Natural killer cell (primary cell): ENCODE measurements at regions not wholly inside any gene's neighbourhood (a gene's known extent, or its start where the extent isn't known, plus 50 kb on each side); places are given as distances from the start of the nearest gene placed in this dataset.
A peak's percentile ranks its signal among the peaks of the same experiment; 100 is the strongest.

Experiments used
- ATAC-seq, 3 donors: fragments of 150-1000 bp in 2 of 3; fragments of 200-7000 bp in 1 of 3; cut with Tn5 transposase; 1 replicate in 1 of 3; 2 replicates in 2 of 3; pipeline ENCODE4 v1.10.0; 2021; ENCODE audit warnings: mild to moderate bottlenecking in 2 of 3, moderate library complexity in 2 of 3
- DNase-seq, 2 donors: peaks; one replicate each; pipeline versions ENCODE4 v3.0.0 to v3.0.0-alpha.2; 2013 to 2021; ENCODE audit warnings: mixed read lengths in 1 of 2
- H3K27ac ChIP-seq: one replicate; pipeline ENCODE4 v1.5.1; 2013; ENCODE audit warnings: mild to moderate bottlenecking, low read length
- H3K27me3 ChIP-seq: one replicate; pipeline ENCODE4 v1.6.1; 2013; ENCODE audit warnings: low read length; ENCODE audit not compliant: control insufficient read depth, insufficient read depth
- H3K36me3 ChIP-seq: one replicate; pipeline ENCODE4 v1.6.1; 2013; ENCODE audit warnings: low read length; ENCODE audit not compliant: control insufficient read depth, insufficient read depth
- H3K4me1 ChIP-seq: one replicate; pipeline ENCODE4 v1.6.1; 2013; ENCODE audit warnings: low read length; ENCODE audit not compliant: control insufficient read depth, insufficient read depth
- H3K4me3 ChIP-seq: one replicate; pipeline ENCODE4 v1.5.1; 2013; ENCODE audit warnings: low read length
- H3K9me3 ChIP-seq: one replicate; pipeline ENCODE4 v1.6.1; 2013; ENCODE audit warnings: low read length; ENCODE audit not compliant: control insufficient read depth, insufficient read depth
- H3K27ac Mint-ChIP-seq, 2 donors: one replicate each; pipeline ENCODE4 v1.8.0; 2022; ENCODE audit warnings: mild to moderate bottlenecking in 2 of 2, mixed read lengths in 2 of 2, moderate library complexity in 1 of 2
- H3K27me3 Mint-ChIP-seq, 2 donors: one replicate each; pipeline ENCODE4 v1.8.0; 2022; ENCODE audit warnings: low read depth in 2 of 2, mixed read lengths in 2 of 2
- H3K36me3 Mint-ChIP-seq: one replicate; pipeline ENCODE4 v1.8.0; 2022; ENCODE audit warnings: mixed read lengths
- H3K4me1 Mint-ChIP-seq, 2 donors: one replicate each; pipeline ENCODE4 v1.8.0; 2022; ENCODE audit warnings: mixed read lengths in 2 of 2
- H3K4me3 Mint-ChIP-seq: one replicate; pipeline ENCODE4 v1.8.0; 2022; ENCODE audit warnings: mild to moderate bottlenecking, moderate library complexity, mixed read lengths
- H3K9me3 Mint-ChIP-seq, 2 donors: one replicate each; pipeline ENCODE4 v1.8.0; 2022; ENCODE audit warnings: mixed read lengths in 2 of 2
- WGBS: methylation state at CpG from one replicate; pipeline ENCODE4 v1.1.7; 2013; ENCODE audit warnings: missing lambda C conversion rate; ENCODE audit not compliant: insufficient coverage; 5-methylcytosine and 5-hydroxymethylcytosine counted together
- intact Hi-C: fragments of 100-400 bp; cut with micrococcal nuclease; formaldehyde crosslinking; loops from one replicate; pipeline ENCODE4 v1.14.2; 2022
- TF ChIP-seq, protein P1 (sequence below): fragments of 200-600 bp; IDR thresholded peaks from one replicate; pipeline ENCODE4 v1.8.0; 2022; ENCODE audit warnings: antibody characterized with exemption

DNA sequence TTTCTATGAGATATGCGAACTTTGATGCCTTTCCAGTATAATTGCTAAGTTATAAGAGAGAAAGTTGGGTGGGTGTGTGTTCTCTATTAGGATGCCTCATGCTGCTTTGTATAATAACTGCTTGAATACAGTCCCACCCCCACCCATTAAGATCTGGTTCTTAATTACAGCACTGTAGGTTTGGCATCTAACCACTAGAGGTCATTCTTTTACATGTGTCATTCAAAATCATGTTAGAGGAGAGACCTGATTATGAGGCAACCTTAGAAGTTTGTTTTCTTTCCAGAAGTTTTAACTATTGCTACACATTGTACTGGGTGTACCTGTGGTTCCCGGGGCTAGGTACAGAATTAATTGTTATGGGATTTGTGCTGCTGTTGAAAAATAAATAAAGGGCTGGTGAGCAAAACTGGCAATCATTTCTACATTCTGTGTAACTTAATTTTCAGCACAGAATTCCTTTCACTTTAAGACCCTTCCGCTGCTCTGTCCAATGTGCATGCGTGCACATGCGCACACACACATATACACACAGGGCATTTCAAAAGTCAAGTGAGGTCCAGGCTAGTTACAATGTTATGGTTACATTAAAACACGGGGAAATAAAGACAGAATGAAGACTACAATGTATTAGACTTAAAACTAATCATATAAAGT is 1156.3 kb downstream of the SORCS3 start:
- Mint-ChIP-seq H3K4me1 (no peaks in the 10 kb centered on the region), H3K4me3 (no peak overlapping the region), H3K36me3 (no peaks in the 10 kb centered on the region), H3K9me3 (peaks cover 3 to 5% of the 10 kb centered on the region in 2 donors), H3K27ac (no peak overlapping the region), H3K27me3 (no peaks in the 10 kb centered on the region)
- H3K27me3 ChIP-seq, result no peaks in the 10 kb centered on the region
- TF ChIP-seq, protein P1, sequence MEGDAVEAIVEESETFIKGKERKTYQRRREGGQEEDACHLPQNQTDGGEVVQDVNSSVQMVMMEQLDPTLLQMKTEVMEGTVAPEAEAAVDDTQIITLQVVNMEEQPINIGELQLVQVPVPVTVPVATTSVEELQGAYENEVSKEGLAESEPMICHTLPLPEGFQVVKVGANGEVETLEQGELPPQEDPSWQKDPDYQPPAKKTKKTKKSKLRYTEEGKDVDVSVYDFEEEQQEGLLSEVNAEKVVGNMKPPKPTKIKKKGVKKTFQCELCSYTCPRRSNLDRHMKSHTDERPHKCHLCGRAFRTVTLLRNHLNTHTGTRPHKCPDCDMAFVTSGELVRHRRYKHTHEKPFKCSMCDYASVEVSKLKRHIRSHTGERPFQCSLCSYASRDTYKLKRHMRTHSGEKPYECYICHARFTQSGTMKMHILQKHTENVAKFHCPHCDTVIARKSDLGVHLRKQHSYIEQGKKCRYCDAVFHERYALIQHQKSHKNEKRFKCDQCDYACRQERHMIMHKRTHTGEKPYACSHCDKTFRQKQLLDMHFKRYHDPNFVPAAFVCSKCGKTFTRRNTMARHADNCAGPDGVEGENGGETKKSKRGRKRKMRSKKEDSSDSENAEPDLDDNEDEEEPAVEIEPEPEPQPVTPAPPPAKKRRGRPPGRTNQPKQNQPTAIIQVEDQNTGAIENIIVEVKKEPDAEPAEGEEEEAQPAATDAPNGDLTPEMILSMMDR, result no peak
- ATAC-seq (no peak), DNase-seq (peak in 1 of 2 donors; percentile 33)
- no peaks in the 10 kb centered on the region for H3K9me3 ChIP-seq
- intact Hi-C loops, result no loop called here
- no peaks in the 10 kb centered on the region for H3K4me1 ChIP-seq
- no peak overlapping the region for H3K27ac ChIP-seq
- no peak overlapping the region for H3K4me3 ChIP-seq
- H3K36me3 ChIP-seq, result no peaks in the 10 kb centered on the region
- 80% methylated on average over 5 of the region's 6 CpGs for WGBS

DNA sequence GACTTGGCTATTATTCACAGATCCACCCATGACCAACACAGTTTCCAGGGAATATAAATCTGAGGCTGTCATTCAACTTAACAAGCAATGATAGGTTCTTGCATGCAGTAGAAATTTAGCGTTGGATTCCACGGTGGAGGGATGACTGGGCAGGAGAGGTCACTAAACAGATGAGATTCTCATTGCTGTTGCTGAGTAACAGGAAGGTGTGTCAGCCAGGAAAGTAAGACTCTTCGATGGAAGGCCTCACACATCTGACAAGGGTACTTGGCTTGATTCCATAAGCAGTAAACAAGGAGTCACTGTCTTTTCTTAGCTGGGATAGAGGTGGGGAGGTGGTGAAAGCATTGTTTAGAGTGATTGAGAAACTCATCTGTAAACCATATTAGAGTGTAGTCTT is 1152.0 kb downstream of the SORCS3 start:
- Histone ChIP-seq H3K4me3 (no peak overlapping the region), H3K27me3 (no peaks in the 10 kb centered on the region), H3K27ac (no peak overlapping the region), H3K9me3 (no peaks in the 10 kb centered on the region), H3K4me1 (no peaks in the 10 kb centered on the region), H3K36me3 (no peaks in the 10 kb centered on the region)
- 76% methylated on average over 3 of the region's 3 CpGs for WGBS
- Mint-ChIP-seq H3K4me3 (no peak overlapping the region), H3K27me3 (no peaks in the 10 kb centered on the region), H3K4me1 (no peaks in the 10 kb centered on the region), H3K36me3 (no peaks in the 10 kb centered on the region), H3K9me3 (peaks cover under 1% of the 10 kb centered on the region in 2 donors), H3K27ac (no peak overlapping the region)
- ATAC-seq, result no peak
- DNase-seq, result no peak
- intact Hi-C loops, result loop anchor here (2.0 kb wide), 1 partner anchor 46 kb away; no protein-coding TSS in a partner anchor
- TF ChIP-seq, protein P1, result no peak

DNA sequence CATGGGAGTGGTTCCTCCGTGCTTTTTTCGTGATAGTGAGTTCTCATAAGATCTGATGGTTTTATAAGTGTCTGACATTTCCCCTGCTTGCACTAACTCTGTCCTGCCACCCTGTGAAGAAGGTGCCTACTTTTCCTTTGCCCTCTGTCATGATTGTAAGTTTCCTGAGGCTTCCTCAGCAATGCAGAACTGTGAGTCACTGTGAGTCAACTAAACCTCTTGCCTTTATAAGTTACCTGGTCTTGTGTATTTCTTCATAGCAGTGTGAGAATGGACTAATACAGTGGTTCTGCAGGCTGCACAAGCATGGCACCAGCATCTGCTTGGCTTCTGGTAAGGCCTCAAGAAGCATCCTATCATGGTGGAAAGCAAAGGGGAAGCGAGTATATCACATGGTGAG is 1144.6 kb downstream of the SORCS3 start:
- Histone ChIP-seq H3K4me1 (no peaks in the 10 kb centered on the region), H3K27ac (no peak overlapping the region), H3K9me3 (no peaks in the 10 kb centered on the region), H3K27me3 (no peaks in the 10 kb centered on the region), H3K36me3 (no peaks in the 10 kb centered on the region), H3K4me3 (no peak overlapping the region)
- intact Hi-C loops, result no loop called here
- H3K4me3 Mint-ChIP-seq, result no peak overlapping the region
- no peak for DNase-seq
- H3K27me3 Mint-ChIP-seq, result no peaks in the 10 kb centered on the region
- peaks cover 7 to 12% of the 10 kb centered on the region in 2 donors for H3K9me3 Mint-ChIP-seq
- TF ChIP-seq, protein P1, result no peak
- no peak overlapping the region for H3K27ac Mint-ChIP-seq
- no peak for ATAC-seq
- no peaks in the 10 kb centered on the region for H3K4me1 Mint-ChIP-seq
- no peaks in the 10 kb centered on the region for H3K36me3 Mint-ChIP-seq
- WGBS, result 48% methylated on average over 3 of the region's 3 CpGs

DNA sequence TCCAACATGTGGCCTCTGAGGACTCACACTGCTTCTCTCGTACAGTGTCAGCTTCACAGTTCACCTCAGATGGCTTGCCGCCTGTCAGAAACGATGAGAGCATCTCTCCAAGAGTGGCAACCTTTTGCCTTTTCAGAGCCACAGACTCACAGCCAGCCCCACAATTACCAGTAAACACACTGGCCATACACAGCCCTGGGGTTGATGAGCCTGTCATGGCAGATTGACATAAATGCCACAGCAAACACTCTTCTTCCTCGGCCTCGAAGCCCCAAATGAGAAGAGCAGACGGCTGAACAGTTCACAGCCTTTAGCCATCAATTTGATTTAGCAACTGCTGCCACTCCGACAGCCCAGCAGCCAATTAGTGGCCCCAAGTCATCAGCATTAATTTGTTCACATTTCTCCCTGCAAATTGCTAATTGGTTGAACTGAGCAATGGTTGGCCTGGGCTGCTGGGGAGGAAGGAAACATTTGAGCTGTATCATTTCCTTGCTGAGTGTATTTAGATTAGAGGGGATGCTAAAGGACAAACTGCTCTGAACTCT is 1142.9 kb downstream of the SORCS3 start:
- intact Hi-C loops, result no loop called here
- DNase-seq (no peak), ATAC-seq (no peak)
- H3K4me3 ChIP-seq, result no peak overlapping the region
- no peaks in the 10 kb centered on the region for H3K27me3 ChIP-seq
- H3K9me3 ChIP-seq, result no peaks in the 10 kb centered on the region
- Mint-ChIP-seq H3K27me3 (no peaks in the 10 kb centered on the region), H3K4me3 (no peak overlapping the region), H3K27ac (no peak overlapping the region), H3K9me3 (peaks cover 7 to 12% of the 10 kb centered on the region in 2 donors), H3K36me3 (no peaks in the 10 kb centered on the region), H3K4me1 (no peaks in the 10 kb centered on the region)
- no peak overlapping the region for H3K27ac ChIP-seq
- H3K36me3 ChIP-seq, result no peaks in the 10 kb centered on the region
- TF ChIP-seq, protein P1, result no peak
- WGBS, result 54% methylated on average over 7 of the region's 7 CpGs
- H3K4me1 ChIP-seq, result no peaks in the 10 kb centered on the region
